GM04503 (cell line): ENCODE measurements at regions not wholly inside any gene's neighbourhood (a gene's known extent, or its start where the extent isn't known, plus 50 kb on each side); places are given as distances from the start of the nearest gene placed in this dataset.

ENCODE experiments used
- DNase-seq: peaks from one replicate; pipeline ENCODE4 v3.0.0-alpha.2; 2012; ENCODE audit warnings: low read depth

DNA sequence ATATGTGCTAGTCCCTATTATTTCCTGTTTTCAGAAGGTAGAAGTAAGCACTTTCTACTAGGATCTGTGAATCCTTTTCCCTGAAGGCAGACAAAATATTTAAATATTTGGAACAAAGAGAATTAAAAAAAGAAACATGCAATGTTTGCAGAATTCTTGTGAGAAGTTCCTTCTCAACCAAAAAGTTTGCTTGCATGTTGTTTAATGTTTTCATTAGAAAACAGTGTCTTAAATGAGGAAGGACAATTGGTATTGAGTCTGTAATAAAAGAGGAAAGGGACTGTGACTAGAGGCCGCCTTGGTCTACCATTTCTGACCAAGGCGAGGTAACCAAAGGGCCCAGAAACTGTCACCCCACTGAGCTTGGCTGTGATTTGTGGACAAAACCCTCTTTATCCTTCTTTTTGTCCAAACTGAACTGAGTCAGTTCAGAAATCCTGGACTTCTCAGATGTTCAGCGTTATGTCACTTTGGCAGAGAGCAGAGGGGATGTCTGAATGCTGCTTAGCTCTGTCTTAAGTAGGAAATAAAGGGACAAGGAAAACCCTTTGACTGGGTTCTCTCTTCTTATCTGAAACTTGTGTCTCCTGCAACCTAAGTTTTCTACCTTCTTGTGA is 129.8 kb upstream of the CPM start:
- DNase-seq: no peak

DNA sequence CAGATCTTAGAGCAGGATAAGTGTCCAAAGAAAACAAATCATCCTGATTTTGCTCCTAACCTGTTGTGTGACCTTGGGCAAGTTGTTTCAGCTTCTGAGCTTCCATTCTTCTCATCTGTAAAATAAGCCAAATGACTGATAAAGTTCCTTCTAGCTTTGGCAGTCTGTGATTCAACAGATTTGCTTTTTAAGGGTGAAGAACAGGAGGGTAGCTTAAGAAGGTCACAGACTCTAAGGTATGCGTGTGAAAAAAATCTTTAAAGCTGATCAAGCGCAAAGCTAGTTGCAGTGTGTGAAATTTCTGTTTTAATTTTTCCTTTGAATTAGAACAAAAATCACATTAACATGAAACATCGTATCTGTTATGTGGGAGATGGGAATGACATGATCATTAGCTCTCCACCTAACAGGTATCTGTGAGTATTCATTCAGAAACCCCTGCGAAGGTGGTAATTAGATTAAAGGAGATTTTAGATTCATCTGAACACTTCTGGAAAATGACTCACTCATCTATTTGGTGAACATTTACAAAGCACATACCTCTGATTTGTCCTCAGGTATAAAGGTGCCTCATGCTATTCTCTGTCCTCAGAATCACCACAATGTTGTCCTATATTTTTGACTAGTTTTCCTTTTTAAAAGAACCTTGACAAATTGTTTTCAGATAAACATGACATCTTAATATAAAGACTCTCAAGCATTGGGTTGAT is 131.9 kb upstream of the CPM start:
- DNase-seq: no peak

DNA sequence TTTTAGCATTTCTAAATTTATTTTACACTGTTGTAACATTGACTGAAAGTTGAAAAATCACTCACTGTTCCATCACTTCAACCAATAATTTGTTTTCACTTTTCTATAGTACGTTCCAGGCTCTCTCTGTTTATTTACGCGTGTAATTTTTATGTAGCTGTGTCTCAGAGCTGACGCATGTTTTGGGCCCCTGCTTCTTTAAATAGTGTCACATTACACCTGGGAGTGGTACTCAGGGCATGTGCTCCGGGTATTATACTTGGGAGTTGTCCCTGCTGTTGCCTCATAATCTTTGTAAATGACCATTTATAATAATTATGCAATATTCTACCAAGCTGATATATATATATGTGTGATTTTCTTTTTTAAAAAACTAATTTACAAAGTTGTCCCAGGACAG is 132.8 kb upstream of the CPM start:
- no peak for DNase-seq

DNA sequence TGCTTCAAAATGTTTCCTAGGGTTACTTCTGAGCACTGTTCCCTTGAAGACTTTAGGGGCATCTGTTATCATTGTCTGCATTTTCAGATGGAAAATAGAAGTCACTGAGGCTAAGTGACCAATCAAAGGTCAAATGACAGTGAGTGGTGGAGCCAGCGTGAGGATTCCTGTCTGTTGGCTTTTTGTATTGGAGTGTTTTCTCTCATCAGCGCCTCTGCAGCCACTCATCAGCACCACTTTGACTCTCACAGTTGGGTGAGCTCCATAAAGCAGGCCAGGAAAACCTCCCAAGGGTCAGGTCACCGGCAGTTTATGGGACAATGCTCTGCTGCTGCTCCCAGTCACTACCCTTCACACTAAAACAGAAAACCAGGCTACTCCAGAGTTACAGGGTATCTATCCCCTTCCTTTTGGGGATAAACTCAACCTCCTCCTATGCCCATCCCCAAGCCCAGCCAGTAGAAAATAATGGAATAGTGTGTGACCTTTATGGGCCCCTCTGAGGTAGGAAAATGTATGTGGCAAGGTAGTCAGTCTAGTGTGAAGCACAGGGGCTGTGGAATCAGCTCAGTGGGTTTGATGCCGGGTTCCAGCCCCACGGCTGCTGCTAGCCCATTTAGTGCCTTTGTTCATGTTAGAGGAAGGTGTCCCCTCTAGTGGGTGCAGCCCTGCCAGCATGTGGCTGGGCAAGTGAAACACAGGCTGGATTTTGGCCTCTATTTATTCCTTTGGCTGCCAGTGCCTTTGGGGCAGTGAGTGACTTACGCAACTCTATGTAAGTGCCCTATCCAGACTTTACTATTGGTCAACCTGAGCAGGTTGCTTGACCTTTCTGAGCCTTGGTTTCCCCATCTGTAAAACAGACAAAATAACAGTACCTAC is 133.8 kb upstream of the CPM start:
- DNase-seq: no peak

DNA sequence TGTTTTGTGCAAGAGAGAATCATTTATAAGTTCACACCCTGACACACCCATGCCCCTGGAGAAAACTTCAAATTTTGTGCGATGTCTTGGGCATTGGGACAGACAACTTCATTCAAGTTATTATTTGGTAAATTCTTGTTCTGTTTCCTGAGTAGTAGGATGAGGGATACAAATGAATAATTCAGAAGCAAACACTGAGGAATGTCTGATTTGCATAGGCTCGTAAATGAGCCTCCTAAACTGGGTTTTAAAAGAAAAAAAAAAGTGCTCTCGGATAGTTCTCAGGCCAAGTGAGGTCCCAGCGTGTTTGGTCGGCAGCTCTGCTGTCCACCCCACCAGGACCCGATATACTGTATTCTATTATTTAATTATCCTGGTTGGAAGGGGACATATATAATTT is 134.7 kb upstream of the CPM start:
- DNase-seq: no peak

DNA sequence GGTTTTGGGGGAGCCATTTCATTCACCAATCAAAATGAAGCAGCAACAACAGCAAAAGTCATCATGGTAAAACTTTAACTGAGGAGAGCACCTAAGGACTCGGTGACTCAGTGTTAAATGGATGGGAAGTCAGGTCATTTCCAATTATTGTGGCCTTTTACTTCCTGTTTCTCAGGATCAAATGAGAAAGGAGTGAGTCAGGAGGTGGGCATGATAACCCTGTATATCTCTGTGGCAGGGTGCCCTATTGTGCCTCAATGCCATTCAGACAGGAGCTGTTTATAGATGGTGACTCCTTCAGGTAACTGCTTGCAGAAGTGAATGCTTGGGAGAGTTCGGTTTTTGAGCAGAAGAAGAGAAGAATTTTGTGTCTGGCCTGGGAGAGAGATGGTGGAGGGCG is 135.5 kb upstream of the CPM start:
- DNase-seq: no peak

DNA sequence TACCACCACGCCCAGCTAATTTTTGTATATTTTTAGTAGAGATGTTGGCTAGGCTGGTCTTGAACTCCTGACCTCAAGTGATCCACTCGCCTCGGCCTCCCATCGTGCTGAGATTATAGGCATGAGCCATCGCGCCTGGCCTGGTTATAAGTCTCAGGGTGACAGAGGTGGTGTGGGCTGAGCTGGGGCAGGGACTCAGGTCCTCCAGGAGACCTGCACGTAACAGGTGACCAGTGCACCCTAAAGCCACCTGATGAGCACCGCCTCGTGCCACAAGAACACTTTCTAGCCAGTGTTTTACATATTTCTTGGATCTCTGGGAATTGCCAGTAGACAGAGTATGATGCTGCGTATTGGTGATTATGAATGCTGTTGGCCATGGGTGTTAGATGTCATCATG is 136.5 kb upstream of the CPM start:
- no peak for DNase-seq

DNA sequence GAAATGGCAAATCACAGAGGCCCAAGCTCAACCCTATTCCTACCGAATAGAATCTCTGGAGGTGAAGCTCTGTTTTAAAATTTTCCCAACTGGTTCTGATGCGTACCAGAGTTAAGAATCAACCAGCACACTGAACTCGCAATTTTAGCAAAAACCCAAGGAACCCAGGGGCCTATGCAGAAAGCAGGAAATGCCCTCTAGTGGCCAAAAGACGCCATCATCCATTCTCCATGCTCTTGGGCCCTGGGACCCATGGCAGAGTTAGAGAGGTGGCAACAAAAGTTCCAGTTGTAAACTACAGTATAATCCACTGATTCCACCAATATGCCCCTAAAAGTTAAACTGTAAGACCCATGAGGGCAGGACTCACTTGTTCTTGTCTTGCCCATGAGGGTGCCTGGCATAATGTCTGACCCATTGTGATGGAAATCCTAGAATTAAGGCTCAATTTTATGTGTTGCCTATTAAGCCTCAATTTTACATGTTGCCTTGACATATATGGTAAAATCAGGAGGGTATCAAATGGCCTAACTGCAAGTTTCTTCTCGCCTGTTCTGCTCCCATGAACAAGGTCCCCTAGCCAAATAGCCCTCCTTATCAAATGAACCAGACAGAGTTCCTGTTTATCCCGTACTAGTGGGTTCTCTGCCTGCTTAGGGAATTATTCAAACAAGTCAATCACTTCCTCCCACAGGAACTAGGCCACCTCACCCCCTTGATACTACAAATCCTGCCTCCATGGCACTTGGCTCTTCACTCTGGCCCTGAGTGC is 137.5 kb upstream of the CPM start:
- no peak for DNase-seq

DNA sequence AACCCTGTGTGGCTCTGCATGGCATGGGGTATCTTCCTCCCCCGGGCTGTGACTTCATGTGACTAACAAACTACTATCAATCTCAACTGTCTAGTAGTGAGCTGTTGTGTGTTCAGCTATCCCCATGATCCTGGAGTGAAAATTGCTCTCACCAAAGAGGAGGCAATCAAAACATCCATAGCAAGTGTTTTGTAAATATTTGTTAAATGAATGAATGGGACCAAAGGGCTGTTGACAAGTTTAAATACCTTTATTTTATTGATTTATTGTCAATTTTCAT is 138.1 kb upstream of the CPM start:
- no peak for DNase-seq

DNA sequence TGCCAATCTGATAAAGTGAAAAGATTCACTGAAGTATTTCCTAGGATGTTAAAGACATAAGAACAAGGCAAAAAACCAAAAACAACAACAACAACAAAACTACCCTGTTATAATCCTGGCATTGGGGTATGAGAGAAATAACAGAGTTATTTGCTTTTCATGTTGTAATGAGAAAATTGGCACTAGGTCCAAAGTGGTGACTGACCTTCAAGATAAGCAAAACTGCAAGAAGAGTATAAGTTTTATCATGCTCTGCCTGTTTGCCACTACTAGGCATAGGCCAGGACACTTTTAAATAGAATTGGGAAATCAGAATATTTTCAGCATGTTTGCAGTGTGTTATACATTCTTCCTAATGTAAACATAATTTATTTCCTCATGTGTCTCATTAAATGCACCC is 140.1 kb upstream of the CPM start:
- DNase-seq: no peak

DNA sequence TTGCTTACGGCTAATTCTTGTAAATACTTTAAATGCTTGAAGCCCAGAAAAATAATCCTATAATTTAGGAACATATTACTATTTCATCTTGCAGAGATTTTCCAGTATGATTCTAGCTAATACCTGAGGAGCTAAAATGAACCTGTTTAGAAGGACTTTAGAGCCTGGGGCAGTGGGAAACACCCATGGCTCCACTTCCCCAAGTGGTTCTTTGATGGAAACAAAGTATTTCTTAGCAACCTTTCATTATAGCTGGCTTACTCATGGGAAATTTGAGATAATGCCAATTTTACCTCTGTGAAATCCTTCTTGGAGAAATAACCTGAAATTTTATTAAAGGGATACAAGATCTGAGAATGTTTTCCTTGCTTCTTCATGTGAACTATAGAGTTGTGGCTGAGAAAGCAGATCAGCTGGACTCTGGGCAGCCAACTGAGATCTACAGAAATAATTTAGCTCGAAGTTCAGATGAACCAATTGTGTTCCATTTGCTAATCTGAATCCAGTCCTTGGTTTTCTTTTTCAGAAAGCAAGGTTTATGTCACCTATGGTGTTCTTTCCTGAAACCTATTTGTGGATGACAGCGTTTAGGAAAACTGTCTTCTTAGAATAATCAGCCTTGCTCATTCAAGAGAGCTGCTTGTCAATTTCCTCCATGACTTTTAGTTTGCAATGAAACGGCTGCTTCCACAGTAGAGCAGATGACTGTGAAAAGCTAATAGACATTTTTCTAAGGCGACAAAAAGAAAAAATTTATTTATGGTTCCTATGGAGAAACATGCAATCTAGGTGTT is 141.8 kb upstream of the CPM start:
- DNase-seq: no peak

DNA sequence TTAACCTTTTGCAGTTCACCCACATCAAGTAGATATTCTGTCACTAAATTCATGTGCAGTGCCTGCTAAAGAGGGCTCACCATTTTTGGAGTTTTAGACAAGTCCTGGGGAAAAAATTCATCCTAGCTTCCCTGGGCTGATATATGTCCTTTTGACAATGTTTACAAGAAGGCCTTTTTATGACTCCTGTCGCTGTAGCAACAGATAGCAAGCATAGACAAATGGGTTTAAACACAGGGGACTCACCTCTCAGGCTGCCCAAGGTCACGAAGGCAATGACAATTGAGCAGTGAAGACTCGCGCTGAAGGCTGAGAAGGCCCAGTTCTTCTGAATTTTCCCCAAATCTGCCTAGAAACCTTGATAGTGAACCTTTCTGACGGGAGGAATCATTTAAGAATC is 150.7 kb upstream of the CPM start:
- DNase-seq: no peak

DNA sequence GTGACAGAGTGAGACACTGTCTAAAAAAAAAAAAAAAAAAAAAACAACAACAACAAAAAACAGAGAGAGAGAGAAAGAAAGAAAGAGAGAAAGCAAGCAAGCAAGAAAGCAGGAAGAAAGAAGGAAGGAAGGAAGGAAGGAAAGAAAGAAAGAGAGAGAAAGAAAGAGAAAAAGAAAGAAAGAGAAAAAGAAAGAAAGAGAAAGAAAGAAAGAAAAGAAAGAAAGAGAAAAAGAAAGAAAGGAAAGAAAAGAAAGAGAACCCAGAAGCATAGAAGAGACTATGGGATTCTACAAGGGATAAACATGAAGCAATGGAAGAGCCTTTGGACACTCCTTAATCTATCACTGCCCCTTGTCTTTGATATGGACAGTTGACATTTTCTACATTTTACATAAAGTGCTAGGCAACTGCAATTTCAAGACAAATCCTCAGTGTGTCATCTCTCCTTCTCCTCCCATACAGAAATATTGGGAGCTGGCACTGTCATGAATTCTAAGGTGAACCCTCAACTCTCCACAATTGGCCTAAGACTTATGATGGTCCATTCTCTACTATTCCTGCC is 151.9 kb upstream of the CPM start:
- no peak for DNase-seq

DNA sequence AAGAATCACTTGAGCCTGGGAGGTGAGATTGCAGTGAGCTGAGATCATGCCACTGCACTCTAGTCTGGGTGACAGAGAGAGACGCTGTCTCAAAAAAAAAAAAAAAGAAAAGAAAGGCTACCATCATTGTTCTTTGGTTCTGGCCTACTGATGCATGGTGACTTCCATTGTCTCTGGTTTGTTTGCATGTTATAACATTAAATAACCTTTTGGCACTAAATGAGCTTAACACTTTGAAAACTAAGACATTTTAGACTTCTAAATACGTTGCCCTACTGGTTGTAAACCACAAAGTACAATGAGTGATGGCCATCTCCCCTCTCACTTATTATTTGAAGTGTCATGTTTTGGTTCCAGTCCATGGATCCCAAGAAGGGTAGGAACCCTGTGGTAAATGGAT is 152.9 kb upstream of the CPM start:
- no peak for DNase-seq

DNA sequence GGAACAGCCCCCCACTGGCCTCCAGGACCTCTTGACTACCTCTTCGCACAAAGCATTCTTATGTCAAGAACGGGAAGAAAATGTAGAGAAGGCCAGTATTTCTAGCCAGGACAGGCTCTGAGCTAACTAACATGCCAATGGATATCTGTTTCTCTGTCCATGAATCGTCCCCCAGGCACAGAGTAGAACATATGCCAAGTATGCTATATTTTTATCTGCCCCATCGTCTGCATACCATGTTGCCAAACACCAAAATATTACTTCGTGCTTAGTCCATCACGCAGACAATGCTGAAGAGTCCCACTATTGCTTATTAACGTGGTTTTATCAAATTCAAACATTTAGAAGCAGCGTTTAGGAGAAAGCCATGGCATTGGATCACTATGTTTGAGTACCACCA is 151.4 kb upstream of the CPSF6 start:
- no peak for DNase-seq

DNA sequence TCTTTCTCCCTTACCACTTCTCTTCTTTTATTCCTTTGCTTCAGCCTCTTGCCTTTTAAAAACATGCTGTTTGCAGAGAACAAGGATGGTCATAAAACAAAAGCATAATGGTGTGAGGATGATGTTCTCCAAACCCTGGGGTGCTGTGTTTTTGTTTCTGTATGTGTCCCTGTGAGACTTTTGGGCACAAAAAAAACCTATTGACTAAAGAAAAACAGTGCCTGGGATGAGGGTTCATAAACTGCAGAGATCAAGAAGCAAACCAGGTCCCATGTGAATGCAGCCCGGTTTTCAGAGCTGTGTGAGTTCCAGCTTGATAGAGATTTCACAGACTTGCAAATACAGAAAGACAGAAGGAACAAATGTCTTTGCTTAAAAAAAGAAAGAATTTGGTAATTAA is 148.6 kb upstream of the CPSF6 start:
- no peak for DNase-seq

DNA sequence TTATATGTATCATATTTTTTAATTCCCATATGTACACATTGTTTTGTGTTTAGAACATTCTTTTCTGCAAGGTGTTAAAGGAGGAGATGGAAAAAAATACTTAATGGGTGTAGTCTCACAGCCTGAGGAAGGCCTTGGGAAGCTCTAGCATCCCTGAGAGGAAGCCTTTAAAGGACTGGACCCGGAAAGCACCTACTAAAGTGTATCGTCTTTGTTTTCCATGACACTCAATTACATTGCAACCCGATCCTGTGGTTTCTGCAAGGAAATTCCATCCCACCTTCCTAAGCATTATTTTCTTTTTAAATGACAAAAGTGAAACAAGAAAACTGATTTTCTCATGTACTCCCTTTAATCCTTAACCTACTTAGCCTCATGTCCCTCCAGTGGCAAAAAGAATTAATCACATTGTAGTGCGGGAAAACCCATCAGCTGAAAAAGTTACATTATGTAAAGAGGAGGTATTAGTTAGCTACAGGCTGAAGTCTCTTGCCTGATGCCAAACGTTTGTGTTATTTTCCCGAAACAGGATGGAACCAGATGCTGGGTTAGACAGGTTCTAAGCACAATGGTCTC is 147.8 kb upstream of the CPSF6 start:
- DNase-seq: no peak

DNA sequence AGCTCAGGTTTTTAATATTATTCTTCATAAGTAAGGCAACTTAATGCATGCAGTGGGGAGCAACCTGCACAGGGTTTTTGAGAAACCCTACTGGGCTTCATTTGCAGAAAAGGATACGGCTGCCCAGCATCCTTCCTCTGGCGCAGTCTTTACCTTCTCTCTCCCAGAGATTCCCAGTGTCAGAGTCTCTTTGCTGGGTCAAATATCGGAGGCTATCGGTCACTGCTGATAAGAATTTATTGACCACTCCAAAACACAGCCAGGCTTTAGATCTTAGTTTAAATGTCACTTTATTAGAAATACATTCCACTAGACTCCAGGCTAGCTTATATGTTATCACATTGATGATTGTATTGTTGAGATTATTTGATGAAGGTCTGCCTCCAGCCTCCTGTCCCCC is 147.2 kb upstream of the CPSF6 start:
- DNase-seq: no peak

DNA sequence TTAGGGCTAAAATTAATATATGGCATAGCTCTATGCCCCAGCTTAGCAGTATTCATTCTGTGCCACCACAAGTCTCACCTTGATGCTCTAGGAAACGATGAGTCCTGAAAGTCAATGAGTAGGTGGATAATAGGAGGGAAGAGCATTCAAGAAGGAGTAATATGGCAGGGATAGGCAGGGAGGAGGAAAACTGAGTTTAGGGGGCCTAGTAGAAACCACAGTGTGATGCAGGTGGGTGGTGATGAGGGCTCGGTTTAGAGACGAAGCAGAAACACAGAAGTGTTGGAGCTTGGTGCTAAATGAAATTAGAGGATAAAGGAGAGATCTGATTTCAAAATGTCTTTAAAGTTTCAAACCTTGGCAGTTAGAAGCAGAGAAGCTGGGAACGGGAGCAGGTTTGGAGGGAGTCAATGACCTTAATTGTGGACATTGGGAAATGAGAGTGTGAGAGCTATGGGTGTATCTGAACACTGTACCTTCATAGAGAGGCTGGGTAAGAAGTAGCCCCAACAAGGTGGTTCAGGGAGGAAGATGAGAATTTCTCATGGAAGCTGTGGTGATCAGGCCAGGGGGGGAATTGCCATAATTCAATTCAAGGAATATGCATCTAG is 144.7 kb upstream of the CPSF6 start:
- no peak for DNase-seq

DNA sequence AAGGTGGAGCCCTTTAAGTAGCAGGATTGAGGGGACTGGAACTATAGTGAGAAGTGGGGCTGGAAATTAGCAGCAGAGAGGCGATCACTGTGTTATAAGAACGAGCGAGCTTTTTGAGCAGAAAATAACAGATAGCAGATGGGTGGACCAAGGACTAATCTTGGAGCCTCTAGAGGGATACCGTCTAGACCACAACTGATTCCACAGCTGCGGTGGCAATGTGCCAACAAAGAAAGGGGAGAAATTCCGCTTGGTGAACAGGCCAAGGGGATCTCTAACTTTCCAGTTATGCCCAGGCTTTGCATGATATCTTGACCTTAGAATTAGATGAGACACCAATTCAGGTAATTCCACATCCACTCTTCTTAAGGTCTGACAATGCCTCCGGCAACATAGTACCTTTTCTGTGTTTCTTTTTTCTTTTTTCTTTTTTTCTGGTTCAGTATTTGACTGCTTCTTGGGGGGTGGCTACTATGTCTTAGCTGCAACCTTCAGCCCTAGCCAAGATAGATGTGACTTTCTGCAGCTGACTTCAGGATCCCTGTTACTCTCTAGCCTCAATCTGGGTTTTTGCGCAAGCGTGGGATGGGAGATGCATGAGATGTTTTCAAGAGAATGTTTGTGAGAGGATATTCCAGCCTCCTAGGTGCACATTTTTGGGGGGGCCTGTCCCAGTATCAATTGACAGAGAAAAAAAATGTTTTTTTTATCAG is 143.4 kb upstream of the CPSF6 start:
- no peak for DNase-seq
